ENCODE measurements at regions not wholly inside any gene's neighbourhood (a gene's known extent, or its start where the extent isn't known, plus 50 kb on each side); places are given as distances from the start of the nearest gene placed in this dataset.
"Not testable (repeated sequence)": the region's sequence is repeated elsewhere in the genome, so short reads cannot be mapped to it uniquely, and the experiment has no call there.

GRCh38 chr15:88995449-88995848 lies 82.3 kb upstream of the MFGE8 start:
- no peak for DNase-seq (ENCODE audit: low read depth, low spot score)
- no peak for TF ChIP-seq CTCF (conservative IDR thresholded peaks at IDR 0.05)
- no peak overlapping the region for H3K27ac Mint-ChIP-seq (ENCODE audit: unreplicated experiment)
- H3K9me3 Mint-ChIP-seq: no peaks in the 10 kb centered on the region
- peaks cover 4% of the 10 kb centered on the region for H3K4me1 Mint-ChIP-seq
- no peak overlapping the region for H3K4me3 Mint-ChIP-seq
- H3K27me3 Mint-ChIP-seq (ENCODE audit: low read depth): no peaks in the 10 kb centered on the region
- H3K36me3 Mint-ChIP-seq (ENCODE audit: low read depth): no peaks in the 10 kb centered on the region

DNA sequence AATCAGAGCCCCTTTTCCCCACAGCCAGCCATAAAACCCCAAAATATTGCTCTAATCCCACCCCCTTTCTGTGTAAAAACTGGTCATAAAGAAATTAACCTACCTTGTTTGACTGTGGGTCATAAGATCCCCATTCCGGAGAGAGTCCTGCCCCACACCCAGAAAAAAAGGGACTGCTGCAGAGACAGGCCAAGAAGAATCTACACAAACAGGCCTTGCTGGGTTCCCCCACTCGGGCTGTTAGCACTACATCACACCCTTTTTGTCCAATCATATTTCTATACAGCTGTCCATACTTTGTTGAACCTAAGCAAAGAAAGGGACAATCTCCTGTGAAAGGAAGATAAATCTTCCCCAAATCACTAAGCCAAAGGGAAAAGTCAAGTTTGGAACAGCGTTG lies 84.4 kb upstream of the MFGE8 start:
- no peak for DNase-seq (ENCODE audit: low read depth, low spot score)
- Mint-ChIP-seq H3K36me3 (ENCODE audit: low read depth) (no peaks in the 10 kb centered on the region), H3K9me3 (no peaks in the 10 kb centered on the region), H3K4me3 (no peak overlapping the region), H3K27me3 (ENCODE audit: low read depth) (no peaks in the 10 kb centered on the region), H3K4me1 (peaks cover 10% of the 10 kb centered on the region), H3K27ac (ENCODE audit: unreplicated experiment) (no peak overlapping the region)
- no peak for TF ChIP-seq CTCF (conservative IDR thresholded peaks at IDR 0.05)

DNA sequence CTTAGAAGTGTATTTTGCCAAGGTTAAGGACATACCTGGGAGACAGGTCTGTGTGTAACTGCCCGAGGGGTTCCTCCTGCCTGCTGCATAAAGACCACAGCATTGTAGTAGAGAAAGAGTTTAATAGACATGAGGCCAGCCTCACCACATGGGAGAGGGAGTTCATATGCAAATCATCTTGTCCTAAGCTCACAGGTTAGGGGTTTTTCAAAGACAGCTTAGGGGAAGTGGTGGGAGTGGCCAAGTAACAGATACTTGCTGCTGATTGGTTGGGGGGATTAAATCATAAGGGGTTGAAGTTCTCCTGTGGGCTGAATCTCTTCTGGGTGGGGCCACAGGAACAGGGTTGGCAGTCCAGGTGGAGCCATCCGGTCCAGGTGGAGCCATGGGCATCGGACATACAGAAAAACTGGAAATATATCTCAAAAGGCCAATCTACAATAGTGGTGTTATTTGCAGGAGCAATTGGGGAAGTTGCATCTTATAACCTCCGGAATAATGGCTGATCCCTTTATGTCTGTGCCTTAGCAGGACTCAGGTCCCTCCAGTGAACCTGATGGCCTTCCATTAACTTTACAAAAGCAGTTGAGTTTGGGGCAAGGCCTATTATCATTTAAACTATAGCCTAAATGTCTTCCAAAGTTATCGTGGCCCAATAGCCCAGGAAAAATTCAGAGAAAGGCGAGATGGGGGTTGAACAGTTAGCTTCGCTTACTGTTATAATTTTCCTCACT lies 86.0 kb upstream of the MFGE8 start:
- Mint-ChIP-seq H3K27me3 (ENCODE audit: low read depth) (no peaks in the 10 kb centered on the region), H3K36me3 (ENCODE audit: low read depth) (no peaks in the 10 kb centered on the region), H3K27ac (ENCODE audit: unreplicated experiment) (no peak overlapping the region), H3K4me1 (peaks cover 16% of the 10 kb centered on the region), H3K9me3 (no peaks in the 10 kb centered on the region), H3K4me3 (no peak overlapping the region)
- DNase-seq (ENCODE audit: low read depth, low spot score): no peak
- TF ChIP-seq CTCF (conservative IDR thresholded peaks at IDR 0.05): no peak

- H3K27ac Mint-ChIP-seq (ENCODE audit: unreplicated experiment); H3K9me3 Mint-ChIP-seq; DNase-seq (ENCODE audit: low read depth, low spot score); H3K36me3 Mint-ChIP-seq (ENCODE audit: low read depth); H3K4me3 Mint-ChIP-seq; H3K27me3 Mint-ChIP-seq (ENCODE audit: low read depth): not testable (repeated sequence)
- H3K4me1 Mint-ChIP-seq: peaks cover 16% of the 10 kb centered on the region
These were observed 86.5 kb upstream of the ABHD2 start for GRCh38 chr15:89001708-89002275.

DNA sequence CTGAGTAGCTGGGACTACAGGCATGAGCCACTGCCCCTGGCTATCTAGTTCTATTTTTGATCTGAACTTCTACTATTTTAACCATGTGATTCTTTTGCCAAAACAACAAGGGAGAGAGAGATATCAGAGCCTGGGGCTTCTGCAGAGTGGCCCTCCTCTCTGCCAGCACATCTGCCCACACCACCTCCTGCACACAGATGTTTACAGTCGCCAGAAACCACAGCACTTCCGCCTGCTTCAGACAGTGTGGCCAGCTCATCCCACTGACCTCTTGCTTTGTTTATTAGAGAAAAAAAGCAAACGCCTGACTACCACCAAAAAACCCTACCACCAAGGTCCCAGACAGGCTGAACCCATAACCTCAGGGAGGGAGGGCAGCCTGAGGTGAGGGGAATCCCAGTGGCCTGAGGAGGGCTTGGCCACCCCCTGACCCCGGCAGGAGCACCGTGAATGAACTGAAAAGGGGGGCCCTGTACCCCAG lies 85.9 kb upstream of the ABHD2 start:
- no peak for TF ChIP-seq CTCF (conservative IDR thresholded peaks at IDR 0.05)
- Mint-ChIP-seq H3K9me3 (no peaks in the 10 kb centered on the region), H3K27ac (ENCODE audit: unreplicated experiment) (no peak overlapping the region), H3K27me3 (ENCODE audit: low read depth) (peaks cover 4% of the 10 kb centered on the region), H3K36me3 (ENCODE audit: low read depth) (no peaks in the 10 kb centered on the region), H3K4me3 (peak overlapping the region; percentile 17), H3K4me1 (peaks cover 16% of the 10 kb centered on the region)
- no peak for DNase-seq (ENCODE audit: low read depth, low spot score)

- Mint-ChIP-seq H3K9me3 (no peaks in the 10 kb centered on the region), H3K4me3 (no peak overlapping the region), H3K36me3 (ENCODE audit: low read depth) (no peaks in the 10 kb centered on the region), H3K27me3 (ENCODE audit: low read depth) (peaks cover 4% of the 10 kb centered on the region), H3K27ac (ENCODE audit: unreplicated experiment) (no peak overlapping the region), H3K4me1 (peaks cover 16% of the 10 kb centered on the region)
- no peak for DNase-seq (ENCODE audit: low read depth, low spot score)
- no peak for TF ChIP-seq CTCF (conservative IDR thresholded peaks at IDR 0.05)
These were observed 85.4 kb upstream of the ABHD2 start for GRCh38 chr15:89002830-89003229.

Measured in neural crest cell (in vitro differentiated cells).